ENCODE measurements at regions not wholly inside any gene's neighbourhood (a gene's known extent, or its start where the extent isn't known, plus 50 kb on each side); places are given as distances from the start of the nearest gene placed in this dataset.

GRCh38 chr5:165135565-165135964 is 1630.1 kb downstream of the MAT2B start:
- no peak for TF ChIP-seq CTCF (IDR thresholded peaks at IDR 0.05)
- TF ChIP-seq EZH2 (IDR thresholded peaks at IDR 0.05; ENCODE audit: borderline replicate concordance, insufficient read depth, low read depth, low read length, poor library complexity, severe bottlenecking), result no peak
- ATAC-seq (ENCODE audit: low read depth) (no peak), DNase-seq (no peak)
- Mint-ChIP-seq H3K9me3 (ENCODE audit: insufficient read depth) (peaks cover 1% of the 10 kb centered on the region), H3K4me3 (no peak overlapping the region), H3K27me3 (no peaks in the 10 kb centered on the region), H3K27ac (no peak overlapping the region), H3K4me1 (no peaks in the 10 kb centered on the region)
- H3K4me2 ChIP-seq (replicated peaks; ENCODE audit: low read depth, low read length, poor library complexity, severe bottlenecking), result no peak overlapping the region
- H3K4me1 ChIP-seq (ENCODE audit: control insufficient read depth in 2 of 2, insufficient read depth in 2 of 2, low read length in 2 of 2), result no peaks in the 10 kb centered on the region
- no peaks in the 10 kb centered on the region for H3K79me2 ChIP-seq (ENCODE audit: control insufficient read depth, insufficient read depth, low read length)
- CTCF ChIA-PET, result no interaction called here
- H3K27ac ChIP-seq (ENCODE audit: low read length in 2 of 2), result no peak overlapping the region
- no peaks in the 10 kb centered on the region for H3K9me3 ChIP-seq (ENCODE audit: control extremely low read depth in 1 of 3, control insufficient read depth in 2 of 3, insufficient read depth in 1 of 3, low read length in 2 of 3)
- POLR2A ChIA-PET, result no interaction called here
- H4K20me1 ChIP-seq (ENCODE audit: control insufficient read depth, insufficient read depth, low read length, poor library complexity, severe bottlenecking), result no peaks in the 10 kb centered on the region
- intact Hi-C loops (cut with micrococcal nuclease), result no loop called here
- no CpG with 5 or more reads among the region's 1 CpG for whole genome bisulfite sequencing (ENCODE audit: insufficient coverage)
- no peaks in the 10 kb centered on the region for H3K27me3 ChIP-seq (replicated peaks in 1 of 4; ENCODE audit: control extremely low read depth in 1 of 4, control insufficient read depth in 3 of 4, insufficient read depth in 4 of 4, low read length in 3 of 4)
- H3K4me3 ChIP-seq (ENCODE audit: control extremely low read depth in 1 of 5, extremely low read depth in 1 of 5, insufficient read depth in 1 of 5, low read depth in 2 of 5, low read length in 4 of 5), result no peak overlapping the region
- H3K9ac ChIP-seq (ENCODE audit: low read length), result no peak overlapping the region
- no peak overlapping the region for H2AFZ ChIP-seq (ENCODE audit: insufficient read depth, low read depth, low read length, poor library complexity, severe bottlenecking)
- no peaks in the 10 kb centered on the region for H3K36me3 ChIP-seq (replicated peaks in 1 of 2; ENCODE audit: control extremely low read depth in 1 of 2, control insufficient read depth in 1 of 2, extremely low read depth in 1 of 2, insufficient read depth in 2 of 2, low read length in 1 of 2)

GRCh38 chr5:165137701-165138100 is 1632.3 kb downstream of the MAT2B start:
- TF ChIP-seq CTCF (IDR thresholded peaks at IDR 0.05) (no peak), EZH2 (IDR thresholded peaks at IDR 0.05; ENCODE audit: borderline replicate concordance, insufficient read depth, low read depth, low read length, poor library complexity, severe bottlenecking) (no peak)
- Mint-ChIP-seq H3K4me1 (no peaks in the 10 kb centered on the region), H3K27ac (no peak overlapping the region), H3K27me3 (no peaks in the 10 kb centered on the region), H3K9me3 (ENCODE audit: insufficient read depth) (peaks cover 1% of the 10 kb centered on the region), H3K4me3 (no peak overlapping the region)
- no peak overlapping the region for H3K4me2 ChIP-seq (replicated peaks; ENCODE audit: low read depth, low read length, poor library complexity, severe bottlenecking)
- 80% methylated on average over 1 of the region's 2 CpGs for WGBS (ENCODE audit: insufficient coverage)
- H3K9ac ChIP-seq (ENCODE audit: low read length), result no peak overlapping the region
- ChIA-PET CTCF (no interaction called here), POLR2A (no interaction called here)
- H3K79me2 ChIP-seq (ENCODE audit: control insufficient read depth, insufficient read depth, low read length), result no peaks in the 10 kb centered on the region
- no peaks in the 10 kb centered on the region for H3K4me1 ChIP-seq (ENCODE audit: control insufficient read depth in 2 of 2, insufficient read depth in 2 of 2, low read length in 2 of 2)
- H2AFZ ChIP-seq (ENCODE audit: insufficient read depth, low read depth, low read length, poor library complexity, severe bottlenecking), result no peak overlapping the region
- ATAC-seq (ENCODE audit: low read depth) (no peak), DNase-seq (no peak)
- H4K20me1 ChIP-seq (ENCODE audit: control insufficient read depth, insufficient read depth, low read length, poor library complexity, severe bottlenecking), result no peaks in the 10 kb centered on the region
- no peaks in the 10 kb centered on the region for H3K27me3 ChIP-seq (replicated peaks in 1 of 4; ENCODE audit: control extremely low read depth in 1 of 4, control insufficient read depth in 3 of 4, insufficient read depth in 4 of 4, low read length in 3 of 4)
- intact Hi-C loops (cut with micrococcal nuclease), result no loop called here
- H3K27ac ChIP-seq (ENCODE audit: low read length in 2 of 2), result no peak overlapping the region
- no peaks in the 10 kb centered on the region for H3K36me3 ChIP-seq (replicated peaks in 1 of 2; ENCODE audit: control extremely low read depth in 1 of 2, control insufficient read depth in 1 of 2, extremely low read depth in 1 of 2, insufficient read depth in 2 of 2, low read length in 1 of 2)
- no peaks in the 10 kb centered on the region for H3K9me3 ChIP-seq (ENCODE audit: control extremely low read depth in 1 of 3, control insufficient read depth in 2 of 3, insufficient read depth in 1 of 3, low read length in 2 of 3)
- H3K4me3 ChIP-seq (ENCODE audit: control extremely low read depth in 1 of 5, extremely low read depth in 1 of 5, insufficient read depth in 1 of 5, low read depth in 2 of 5, low read length in 4 of 5), result no peak overlapping the region
